ENCODE measurements at regions not wholly inside any gene's neighbourhood (a gene's known extent, or its start where the extent isn't known, plus 50 kb on each side); places are given as distances from the start of the nearest gene placed in this dataset.

- Mint-ChIP-seq H3K4me3 (ENCODE audit: unreplicated experiment) (no peak overlapping the region), H3K9me3 (ENCODE audit: unreplicated experiment) (no peaks in the 10 kb centered on the region), H3K27me3 (ENCODE audit: unreplicated experiment) (peaks cover 4% of the 10 kb centered on the region), H3K4me1 (ENCODE audit: unreplicated experiment) (no peaks in the 10 kb centered on the region), H3K27ac (ENCODE audit: unreplicated experiment) (no peak overlapping the region), H3K36me3 (ENCODE audit: unreplicated experiment) (no peaks in the 10 kb centered on the region)
- DNase-seq (ENCODE audit: extremely low spot score, unreplicated experiment), result no peak
- TF ChIP-seq, protein P1, sequence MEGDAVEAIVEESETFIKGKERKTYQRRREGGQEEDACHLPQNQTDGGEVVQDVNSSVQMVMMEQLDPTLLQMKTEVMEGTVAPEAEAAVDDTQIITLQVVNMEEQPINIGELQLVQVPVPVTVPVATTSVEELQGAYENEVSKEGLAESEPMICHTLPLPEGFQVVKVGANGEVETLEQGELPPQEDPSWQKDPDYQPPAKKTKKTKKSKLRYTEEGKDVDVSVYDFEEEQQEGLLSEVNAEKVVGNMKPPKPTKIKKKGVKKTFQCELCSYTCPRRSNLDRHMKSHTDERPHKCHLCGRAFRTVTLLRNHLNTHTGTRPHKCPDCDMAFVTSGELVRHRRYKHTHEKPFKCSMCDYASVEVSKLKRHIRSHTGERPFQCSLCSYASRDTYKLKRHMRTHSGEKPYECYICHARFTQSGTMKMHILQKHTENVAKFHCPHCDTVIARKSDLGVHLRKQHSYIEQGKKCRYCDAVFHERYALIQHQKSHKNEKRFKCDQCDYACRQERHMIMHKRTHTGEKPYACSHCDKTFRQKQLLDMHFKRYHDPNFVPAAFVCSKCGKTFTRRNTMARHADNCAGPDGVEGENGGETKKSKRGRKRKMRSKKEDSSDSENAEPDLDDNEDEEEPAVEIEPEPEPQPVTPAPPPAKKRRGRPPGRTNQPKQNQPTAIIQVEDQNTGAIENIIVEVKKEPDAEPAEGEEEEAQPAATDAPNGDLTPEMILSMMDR (IDR thresholded peaks at IDR 0.05), result no peak
Observed at GRCh38 chr2:147577323-147577997, 267.4 kb upstream of the ACVR2A start.

- H3K4me3 Mint-ChIP-seq (ENCODE audit: unreplicated experiment), result no peak overlapping the region
- DNase-seq (ENCODE audit: extremely low spot score, unreplicated experiment), result no peak
- no peaks in the 10 kb centered on the region for H3K27me3 Mint-ChIP-seq (ENCODE audit: unreplicated experiment)
- H3K27ac Mint-ChIP-seq (ENCODE audit: unreplicated experiment), result no peak overlapping the region
- no peaks in the 10 kb centered on the region for H3K4me1 Mint-ChIP-seq (ENCODE audit: unreplicated experiment)
- TF ChIP-seq, protein P1 (IDR thresholded peaks at IDR 0.05), result no peak
- H3K36me3 Mint-ChIP-seq (ENCODE audit: unreplicated experiment), result no peaks in the 10 kb centered on the region
- peaks cover 4% of the 10 kb centered on the region for H3K9me3 Mint-ChIP-seq (ENCODE audit: unreplicated experiment)
Observed at GRCh38 chr2:147575106-147575505, 269.7 kb upstream of the ACVR2A start.

DNA sequence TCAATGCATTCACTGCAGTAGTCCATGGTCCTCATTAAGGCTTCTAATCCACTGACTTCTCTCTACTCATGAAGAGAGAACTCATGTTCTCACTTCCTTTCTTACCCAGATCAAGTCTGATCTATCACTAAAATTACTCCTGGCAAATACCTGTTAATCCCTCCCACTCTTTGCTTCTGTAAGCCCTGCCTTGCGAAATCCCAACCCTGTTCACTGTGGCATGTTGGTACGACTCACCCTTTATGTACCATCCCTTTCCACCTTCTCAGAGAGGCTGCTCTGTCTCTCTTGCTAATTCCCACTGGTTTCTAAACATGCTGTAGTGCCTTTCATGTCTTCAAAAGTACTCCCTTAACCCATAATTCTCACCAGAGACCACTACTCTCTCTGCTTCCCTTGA, 272.2 kb upstream of the ACVR2A start:
- no peak overlapping the region for H3K4me3 Mint-ChIP-seq (ENCODE audit: unreplicated experiment)

GRCh38 chr2:147569426-147569825, 275.4 kb upstream of the ACVR2A start:
- Mint-ChIP-seq H3K4me1 (ENCODE audit: unreplicated experiment) (no peaks in the 10 kb centered on the region), H3K9me3 (ENCODE audit: unreplicated experiment) (peaks cover 4% of the 10 kb centered on the region), H3K36me3 (ENCODE audit: unreplicated experiment) (no peaks in the 10 kb centered on the region), H3K27ac (ENCODE audit: unreplicated experiment) (no peak overlapping the region), H3K4me3 (ENCODE audit: unreplicated experiment) (no peak overlapping the region), H3K27me3 (ENCODE audit: unreplicated experiment) (no peaks in the 10 kb centered on the region)
- TF ChIP-seq, protein P1 (IDR thresholded peaks at IDR 0.05), result no peak
- no peak for DNase-seq (ENCODE audit: extremely low spot score, unreplicated experiment)

More for the DNA sequence above, 272.2 kb upstream of the ACVR2A start:
- no peak overlapping the region for H3K27ac Mint-ChIP-seq (ENCODE audit: unreplicated experiment)
- TF ChIP-seq, protein P1 (IDR thresholded peaks at IDR 0.05), result no peak
- DNase-seq (ENCODE audit: extremely low spot score, unreplicated experiment), result no peak
- no peaks in the 10 kb centered on the region for H3K36me3 Mint-ChIP-seq (ENCODE audit: unreplicated experiment)
- peaks cover 4% of the 10 kb centered on the region for H3K9me3 Mint-ChIP-seq (ENCODE audit: unreplicated experiment)
- no peaks in the 10 kb centered on the region for H3K4me1 Mint-ChIP-seq (ENCODE audit: unreplicated experiment)
- H3K27me3 Mint-ChIP-seq (ENCODE audit: unreplicated experiment), result no peaks in the 10 kb centered on the region

GRCh38 chr2:147568109-147568508, 276.7 kb upstream of the ACVR2A start:
- Mint-ChIP-seq H3K4me1 (ENCODE audit: unreplicated experiment) (no peaks in the 10 kb centered on the region), H3K27me3 (ENCODE audit: unreplicated experiment) (no peaks in the 10 kb centered on the region), H3K9me3 (ENCODE audit: unreplicated experiment) (peaks cover 4% of the 10 kb centered on the region), H3K4me3 (ENCODE audit: unreplicated experiment) (no peak overlapping the region), H3K36me3 (ENCODE audit: unreplicated experiment) (no peaks in the 10 kb centered on the region), H3K27ac (ENCODE audit: unreplicated experiment) (no peak overlapping the region)
- TF ChIP-seq, protein P1 (IDR thresholded peaks at IDR 0.05), result no peak
- no peak for DNase-seq (ENCODE audit: extremely low spot score, unreplicated experiment)

All from osteocyte (in vitro differentiated cells).